Lung (tissue), 11 donors: ENCODE measurements at regions not wholly inside any gene's neighbourhood (a gene's known extent, or its start where the extent isn't known, plus 50 kb on each side); places are given as distances from the start of the nearest gene placed in this dataset.

Source experiments
- ATAC-seq: fragments of 200-7000 bp; cut with Tn5 transposase; one replicate; pipeline ENCODE4 v1.9.1; 2020; ENCODE audit warnings: moderate number of reproducible peaks; ENCODE audit not compliant: insufficient read depth, low FRiP score
- DNase-seq, 3 donors: peaks; one replicate each; pipeline ENCODE4 v3.0.0-alpha.2; 2013 to 2017
- H3K27ac ChIP-seq, 2 donors: one replicate each; pipeline ENCODE4 v1.5.1; 2013; ENCODE audit warnings: mild to moderate bottlenecking in 2 of 2, moderate library complexity in 2 of 2, control low read depth in 1 of 2, inconsistent platforms in 1 of 2, low read depth in 1 of 2, low read length in 1 of 2
- H3K27me3 ChIP-seq, 3 donors: one replicate each; pipeline ENCODE4 v1.5.1; 2013; ENCODE audit warnings: low read length in 2 of 3; ENCODE audit not compliant: control insufficient read depth in 3 of 3, insufficient read depth in 3 of 3
- H3K36me3 ChIP-seq, 4 donors: one replicate each; pipeline ENCODE4 v1.5.1; 2013; ENCODE audit warnings: low read length in 4 of 4, mild to moderate bottlenecking in 1 of 4, moderate library complexity in 1 of 4; ENCODE audit not compliant: control insufficient read depth in 4 of 4, insufficient read depth in 4 of 4
- H3K4me1 ChIP-seq, 5 donors: one replicate each; pipeline ENCODE4 v1.5.1; 2013; ENCODE audit warnings: low read length in 5 of 5, mild to moderate bottlenecking in 2 of 5, moderate library complexity in 1 of 5; ENCODE audit not compliant: control insufficient read depth in 5 of 5, insufficient read depth in 5 of 5
- H3K4me3 ChIP-seq: one replicate; pipeline ENCODE4 v1.5.1; 2013; ENCODE audit warnings: mild to moderate bottlenecking, control low read depth, moderate library complexity
- H3K9ac ChIP-seq, 2 donors: one replicate each; pipeline ENCODE4 v1.5.1; 2013; ENCODE audit warnings: low read length in 2 of 2, control low read depth in 1 of 2; ENCODE audit not compliant: insufficient read depth in 1 of 2
- H3K9me3 ChIP-seq, 4 donors: one replicate each; pipeline ENCODE4 v1.5.1; 2013; ENCODE audit warnings: low read length in 3 of 4, mild to moderate bottlenecking in 1 of 4, moderate library complexity in 1 of 4; ENCODE audit not compliant: control insufficient read depth in 4 of 4, insufficient read depth in 3 of 4
- CTCF ChIP-seq: IDR thresholded peaks from 2 replicates; pipeline ENCODE4 v1.5.1; 2012; ENCODE audit warnings: mild to moderate bottlenecking; ENCODE audit errors: control extremely low read depth, extremely low read depth
- WGBS, 2 donors: extraction: QIAGEN DNeasy Blood & Tissue Kit; methylation state at CpG; one replicate each; pipeline ENCODE4 v1.1.7; 2013; 5-methylcytosine and 5-hydroxymethylcytosine counted together
- donor health status: control.
- donor health status: control.
- donor health status: Bipolar disorder and iron deficiency.
- donor health status: healthy.
- donor health status: DM: yes; HTN: yes; CAD: no.

- Histone ChIP-seq H3K9me3 (peaks cover 0 to 3% (median 1%) of the 10 kb centered on the region in 4 donors), H3K4me1 (peaks cover 0 to 5% (median 0%) of the 10 kb centered on the region in 5 donors), H3K9ac (no peak overlapping the region), H3K27me3 (peaks cover 0 to 13% (median 0%) of the 10 kb centered on the region in 3 donors), H3K27ac (no peak overlapping the region), H3K4me3 (no peak overlapping the region), H3K36me3 (no peaks in the 10 kb centered on the region)
- WGBS, 2 donors, result 88 to 96% methylated on average over 2 of the region's 2 CpGs
- TF ChIP-seq CTCF, result no peak
- DNase-seq (no peak), ATAC-seq (no peak)
Observed at GRCh38 chr2:121007490-121007853, 271.8 kb downstream of the GLI2 start.

GRCh38 chr2:121008975-121009374 is 273.3 kb downstream of the GLI2 start:
- WGBS, 2 donors, result 75 to 77% methylated on average over 5 of the region's 5 CpGs
- Histone ChIP-seq H3K9ac (no peak overlapping the region), H3K27me3 (peaks cover 0 to 13% (median 0%) of the 10 kb centered on the region in 3 donors), H3K27ac (no peak overlapping the region), H3K4me1 (peaks cover 0 to 5% (median 0%) of the 10 kb centered on the region in 5 donors), H3K4me3 (no peak overlapping the region), H3K36me3 (no peaks in the 10 kb centered on the region), H3K9me3 (peaks cover 0 to 3% (median 1%) of the 10 kb centered on the region in 4 donors)
- TF ChIP-seq CTCF, result no peak
- no peak for DNase-seq
- ATAC-seq, result no peak

GRCh38 chr2:121010998-121011397 is 274.0 kb downstream of the TFCP2L1 start:
- ATAC-seq, result no peak
- Histone ChIP-seq H3K27me3 (peaks cover 0 to 9% (median 0%) of the 10 kb centered on the region in 3 donors), H3K36me3 (no peaks in the 10 kb centered on the region), H3K4me3 (no peak overlapping the region), H3K27ac (no peak overlapping the region), H3K4me1 (no peaks in the 10 kb centered on the region), H3K9ac (no peak overlapping the region), H3K9me3 (peaks cover 0 to 3% (median 1%) of the 10 kb centered on the region in 4 donors)
- TF ChIP-seq CTCF, result no peak
- no peak for DNase-seq

- Histone ChIP-seq H3K9me3 (peaks cover 0 to 3% (median 0%) of the 10 kb centered on the region in 4 donors), H3K27ac (no peak overlapping the region), H3K9ac (no peak overlapping the region), H3K4me3 (no peak overlapping the region), H3K36me3 (no peaks in the 10 kb centered on the region), H3K27me3 (no peaks in the 10 kb centered on the region), H3K4me1 (peaks cover 0 to 13% (median 5%) of the 10 kb centered on the region in 5 donors)
- 94 to 97% methylated on average over 3 of the region's 3 CpGs for WGBS, 2 donors
- DNase-seq (no peak), ATAC-seq (no peak)
- no peak for TF ChIP-seq CTCF
Observed at GRCh38 chr2:121014876-121015275, 270.1 kb downstream of the TFCP2L1 start.
